ENCODE measurements at regions not wholly inside any gene's neighbourhood (a gene's known extent, or its start where the extent isn't known, plus 50 kb on each side); places are given as distances from the start of the nearest gene placed in this dataset.

DNA sequence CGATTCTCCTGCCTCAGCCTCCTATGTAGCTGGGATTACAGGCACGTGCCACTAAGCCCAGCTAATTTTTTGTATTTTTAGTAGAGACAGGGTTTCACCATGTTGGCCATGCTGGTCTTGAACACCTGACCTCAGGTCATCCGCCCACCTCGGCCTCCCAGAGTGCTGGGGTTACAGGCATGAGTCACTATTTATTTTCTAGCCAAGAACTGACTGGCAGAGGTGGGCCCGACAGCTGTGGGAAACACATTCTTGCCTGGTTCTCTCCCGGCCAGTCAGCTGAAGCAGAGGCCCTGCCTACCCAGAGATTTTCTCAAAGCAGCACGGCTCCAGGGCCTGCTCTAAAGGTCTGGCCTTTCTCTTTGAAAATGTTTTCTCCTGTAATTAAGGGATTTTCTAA lies 108.0 kb downstream of the KCTD15 start:
- intact Hi-C loops (cut with micrococcal nuclease): no loop called here
- no peak overlapping the region for H3K4me3 Mint-ChIP-seq
- CTCF ChIA-PET: interaction anchor here (1.2 kb wide), 1 partner anchor 12 kb away, joined by 4 read pairs; no protein-coding TSS in a partner anchor
- no peak for DNase-seq
- peaks cover 5% of the 10 kb centered on the region for H3K4me1 Mint-ChIP-seq (ENCODE audit: low read depth)
- no peaks in the 10 kb centered on the region for H3K36me3 Mint-ChIP-seq (ENCODE audit: low read depth)
- H3K27ac Mint-ChIP-seq: no peak overlapping the region
- no peaks in the 10 kb centered on the region for H3K9me3 Mint-ChIP-seq
- peaks cover 44% of the 10 kb centered on the region for H3K27me3 Mint-ChIP-seq (ENCODE audit: low read depth)

DNA sequence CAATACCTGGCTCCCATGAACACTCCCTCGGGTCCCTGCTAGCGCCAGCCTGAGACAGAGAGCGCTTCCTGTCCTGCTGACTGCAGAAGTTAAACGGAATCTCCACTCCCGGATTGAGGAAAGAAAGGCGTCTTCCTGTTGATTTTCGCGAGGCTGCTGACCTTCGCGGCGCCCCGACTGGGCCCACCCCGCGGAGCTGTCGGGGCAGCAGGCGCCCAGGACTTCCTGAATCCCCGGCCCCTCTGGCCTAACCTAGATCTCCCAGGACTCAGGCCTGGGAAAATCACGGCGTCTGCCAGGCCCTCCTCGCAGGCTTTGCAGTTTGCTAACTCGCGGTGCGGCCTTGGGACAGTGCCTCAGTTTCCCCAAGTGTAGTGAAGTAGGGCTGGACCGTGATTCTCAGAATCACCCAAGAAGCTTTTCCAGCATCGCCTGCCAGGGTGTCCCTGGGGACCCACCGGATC lies 108.8 kb downstream of the KCTD15 start:
- peaks cover 40% of the 10 kb centered on the region for H3K27me3 Mint-ChIP-seq (ENCODE audit: low read depth)

DNA sequence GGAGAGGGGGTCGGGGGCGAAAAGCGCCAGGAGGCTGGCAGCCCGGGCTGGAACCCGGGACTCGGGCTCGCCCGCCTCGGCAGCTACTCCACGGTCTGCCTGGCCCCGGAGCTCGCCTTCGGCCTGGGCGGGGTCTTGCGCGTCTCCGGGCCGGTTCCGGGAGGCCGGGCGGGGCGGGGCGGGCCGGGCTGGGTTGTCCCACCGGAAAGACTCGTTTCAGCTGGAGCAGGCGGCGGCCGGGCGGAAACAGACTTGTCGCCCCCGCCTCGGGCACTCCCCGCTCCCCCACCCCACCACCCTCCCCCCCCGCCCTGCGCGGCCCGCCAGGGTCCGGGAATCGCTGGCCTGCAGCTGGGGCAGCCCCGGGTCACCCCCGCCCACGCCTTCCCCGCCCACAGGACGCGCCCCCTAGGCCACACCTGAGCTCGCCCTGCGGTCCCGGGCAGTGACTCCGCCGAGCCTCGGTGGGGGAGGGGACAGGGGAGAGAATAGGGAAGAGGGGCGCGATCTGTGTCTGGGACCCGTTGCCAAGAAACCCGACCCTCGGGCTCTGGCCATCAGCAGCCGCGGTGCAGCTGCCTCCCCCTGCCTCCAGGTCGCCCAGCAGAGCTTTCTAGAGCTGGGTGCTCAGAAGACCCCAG lies 109.4 kb downstream of the KCTD15 start:
- intact Hi-C loops (cut with micrococcal nuclease): no loop called here
- DNase-seq: peak; percentile 12
- Mint-ChIP-seq H3K4me1 (ENCODE audit: low read depth) (peaks cover 5% of the 10 kb centered on the region), H3K27ac (no peak overlapping the region), H3K4me3 (peak overlapping the region; percentile 27), H3K36me3 (ENCODE audit: low read depth) (no peaks in the 10 kb centered on the region), H3K27me3 (ENCODE audit: low read depth) (peaks cover 43% of the 10 kb centered on the region), H3K9me3 (no peaks in the 10 kb centered on the region)
- CTCF ChIA-PET: interaction anchor here (0.9 kb wide), 1 partner anchor 128 kb away, joined by 3 read pairs; no protein-coding TSS in a partner anchor

More for the DNA sequence above, 108.8 kb downstream of the KCTD15 start:
- no peak for DNase-seq
- Mint-ChIP-seq H3K36me3 (ENCODE audit: low read depth) (no peaks in the 10 kb centered on the region), H3K4me1 (ENCODE audit: low read depth) (peaks cover 5% of the 10 kb centered on the region), H3K4me3 (peak overlapping the region; percentile 27), H3K27ac (no peak overlapping the region), H3K9me3 (no peaks in the 10 kb centered on the region)
- CTCF ChIA-PET: interaction anchor here (0.9 kb wide), 1 partner anchor 127 kb away, joined by 3 read pairs; no protein-coding TSS in a partner anchor
- intact Hi-C loops (cut with micrococcal nuclease): no loop called here

DNA sequence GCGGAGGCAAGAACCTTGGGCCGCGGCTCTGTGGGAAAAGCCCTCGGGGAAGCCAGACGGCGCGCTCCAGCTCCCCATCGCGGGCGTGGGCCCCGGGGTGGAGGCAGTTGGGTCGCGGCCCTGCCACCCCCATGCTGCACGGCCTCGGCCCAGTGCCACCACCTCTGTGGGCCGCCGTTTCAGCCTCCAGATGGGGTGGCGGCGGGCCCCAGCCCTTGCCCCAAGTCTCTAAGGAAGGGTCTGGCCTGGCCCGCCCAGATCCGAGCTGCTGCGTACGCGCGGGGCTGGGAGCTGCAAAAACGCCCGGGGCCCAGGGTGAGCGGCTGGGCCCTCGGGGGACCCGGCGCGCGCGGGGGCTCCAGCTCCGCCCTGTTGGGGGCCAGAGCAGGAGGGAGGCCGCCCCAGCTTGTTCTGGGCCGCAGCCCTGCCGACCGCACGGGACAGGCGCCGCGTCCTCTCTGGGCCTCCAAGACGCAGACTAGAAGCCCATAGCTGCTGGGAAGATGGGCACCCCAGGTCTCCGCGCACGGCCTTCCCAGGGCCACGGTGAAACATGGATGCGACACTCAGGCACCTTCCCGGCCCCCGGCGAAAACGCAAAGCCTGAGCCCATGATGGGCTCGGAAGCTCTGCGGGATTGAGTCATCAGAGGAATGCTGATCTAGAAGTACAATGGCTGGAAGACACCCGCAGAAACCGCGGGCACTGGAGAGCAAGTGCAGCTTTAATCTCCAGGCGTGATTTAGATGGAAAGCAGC lies 110.1 kb downstream of the KCTD15 start:
- H3K36me3 Mint-ChIP-seq (ENCODE audit: low read depth): no peaks in the 10 kb centered on the region

DNA sequence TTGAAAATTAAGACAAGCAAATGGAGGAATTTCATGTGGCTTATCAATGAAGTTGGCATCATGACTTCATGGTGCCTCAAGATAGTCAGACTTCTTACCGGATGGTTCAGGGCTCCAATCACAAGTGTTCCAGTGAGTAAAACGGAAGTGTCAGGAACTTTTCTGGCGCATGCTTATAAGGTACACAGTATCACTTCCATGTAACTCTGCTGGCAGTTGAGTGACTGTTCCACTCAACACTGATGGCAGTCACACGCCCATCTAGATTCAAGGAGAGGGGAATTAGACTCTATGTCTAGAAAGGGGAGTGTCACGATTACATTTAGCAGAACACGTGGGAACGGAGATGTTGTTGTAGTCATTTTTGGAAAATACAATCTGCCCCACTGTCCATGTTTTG lies 114.3 kb downstream of the KCTD15 start:
- peaks cover 30% of the 10 kb centered on the region for H3K27me3 Mint-ChIP-seq (ENCODE audit: low read depth)
- intact Hi-C loops (cut with micrococcal nuclease): no loop called here
- H3K9me3 Mint-ChIP-seq: no peaks in the 10 kb centered on the region
- no peak overlapping the region for H3K27ac Mint-ChIP-seq
- H3K4me1 Mint-ChIP-seq (ENCODE audit: low read depth): no peaks in the 10 kb centered on the region
- no peak for DNase-seq
- CTCF ChIA-PET: no interaction called here
- no peak overlapping the region for H3K4me3 Mint-ChIP-seq
- H3K36me3 Mint-ChIP-seq (ENCODE audit: low read depth): no peaks in the 10 kb centered on the region

More for the DNA sequence above, 110.1 kb downstream of the KCTD15 start:
- Mint-ChIP-seq H3K27me3 (ENCODE audit: low read depth) (peaks cover 44% of the 10 kb centered on the region), H3K9me3 (no peaks in the 10 kb centered on the region), H3K4me3 (no peak overlapping the region), H3K4me1 (ENCODE audit: low read depth) (peaks cover 5% of the 10 kb centered on the region), H3K27ac (no peak overlapping the region)
- CTCF ChIA-PET: interaction anchor here (0.9 kb wide), 1 partner anchor 129 kb away, joined by 3 read pairs; no protein-coding TSS in a partner anchor
- DNase-seq: no peak
- intact Hi-C loops (cut with micrococcal nuclease): no loop called here

GRCh38 chr19:33914599-33914998 lies 117.9 kb downstream of the KCTD15 start:
- Mint-ChIP-seq H3K4me1 (ENCODE audit: low read depth) (no peaks in the 10 kb centered on the region), H3K27me3 (ENCODE audit: low read depth) (peaks cover 25% of the 10 kb centered on the region), H3K36me3 (ENCODE audit: low read depth) (no peaks in the 10 kb centered on the region), H3K27ac (no peak overlapping the region), H3K9me3 (no peaks in the 10 kb centered on the region), H3K4me3 (no peak overlapping the region)
- intact Hi-C loops (cut with micrococcal nuclease): no loop called here
- CTCF ChIA-PET: no interaction called here
- no peak for DNase-seq

DNA sequence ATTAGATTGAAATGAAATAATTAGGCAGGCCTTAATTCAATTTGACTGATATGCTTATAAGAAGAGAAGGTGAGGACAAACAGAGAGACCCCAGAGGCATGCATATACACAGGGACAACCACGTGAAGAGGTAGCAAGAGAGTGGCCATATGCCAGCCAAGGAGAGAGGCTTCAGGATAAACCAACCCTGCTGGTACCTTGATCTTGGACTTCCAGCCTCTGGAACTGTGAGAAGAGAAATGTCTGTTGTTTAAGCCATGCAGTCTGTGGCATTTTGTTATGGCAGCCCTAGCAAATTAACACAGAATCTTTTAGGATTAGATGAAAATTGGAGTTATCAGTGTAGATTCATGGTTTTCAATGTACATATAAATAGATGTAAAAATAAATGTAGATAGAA lies 120.1 kb downstream of the KCTD15 start:
- CTCF ChIA-PET: no interaction called here
- Mint-ChIP-seq H3K9me3 (no peaks in the 10 kb centered on the region), H3K27ac (no peak overlapping the region), H3K36me3 (ENCODE audit: low read depth) (no peaks in the 10 kb centered on the region), H3K27me3 (ENCODE audit: low read depth) (peaks cover 23% of the 10 kb centered on the region), H3K4me1 (ENCODE audit: low read depth) (no peaks in the 10 kb centered on the region), H3K4me3 (no peak overlapping the region)
- intact Hi-C loops (cut with micrococcal nuclease): no loop called here
- DNase-seq: no peak

- Mint-ChIP-seq H3K27ac (no peak overlapping the region), H3K9me3 (no peaks in the 10 kb centered on the region), H3K27me3 (ENCODE audit: low read depth) (peaks cover 19% of the 10 kb centered on the region), H3K4me1 (ENCODE audit: low read depth) (no peaks in the 10 kb centered on the region), H3K4me3 (no peak overlapping the region), H3K36me3 (ENCODE audit: low read depth) (no peaks in the 10 kb centered on the region)
- intact Hi-C loops (cut with micrococcal nuclease): no loop called here
- no peak for DNase-seq
- CTCF ChIA-PET: no interaction called here
Observed at GRCh38 chr19:33919291-33919690, 122.6 kb downstream of the KCTD15 start.

DNA sequence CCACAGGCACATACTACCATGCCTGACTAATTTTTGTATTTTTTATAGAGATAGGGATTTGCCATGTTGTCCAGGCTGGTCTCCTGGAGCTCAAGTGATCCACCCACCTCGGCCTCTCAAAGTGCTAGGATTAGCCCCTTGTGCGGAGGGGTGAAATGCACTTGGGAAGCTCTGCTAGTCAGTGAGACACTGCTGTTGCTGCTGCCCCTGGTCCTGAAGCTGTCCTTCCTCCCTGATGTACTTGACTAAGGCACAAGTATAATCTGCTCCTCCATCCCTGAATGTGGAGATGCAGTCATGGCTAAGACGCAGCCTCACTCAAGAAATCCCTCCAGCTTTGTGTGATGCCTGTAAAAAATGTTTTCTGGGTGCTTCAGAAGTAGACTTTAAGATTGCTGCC lies 124.5 kb downstream of the KCTD15 start:
- CTCF ChIA-PET: no interaction called here
- DNase-seq: no peak
- Mint-ChIP-seq H3K4me1 (ENCODE audit: low read depth) (no peaks in the 10 kb centered on the region), H3K36me3 (ENCODE audit: low read depth) (no peaks in the 10 kb centered on the region), H3K4me3 (no peak overlapping the region), H3K9me3 (no peaks in the 10 kb centered on the region), H3K27ac (no peak overlapping the region), H3K27me3 (ENCODE audit: low read depth) (peaks cover 23% of the 10 kb centered on the region)
- intact Hi-C loops (cut with micrococcal nuclease): no loop called here

GRCh38 chr19:33926306-33926705 lies 129.6 kb downstream of the KCTD15 start:
- Mint-ChIP-seq H3K9me3 (no peaks in the 10 kb centered on the region), H3K36me3 (ENCODE audit: low read depth) (no peaks in the 10 kb centered on the region), H3K4me1 (ENCODE audit: low read depth) (no peaks in the 10 kb centered on the region), H3K27me3 (ENCODE audit: low read depth) (peaks cover 20% of the 10 kb centered on the region), H3K4me3 (no peak overlapping the region), H3K27ac (no peak overlapping the region)
- CTCF ChIA-PET: no interaction called here
- intact Hi-C loops (cut with micrococcal nuclease): no loop called here
- no peak for DNase-seq

DNA sequence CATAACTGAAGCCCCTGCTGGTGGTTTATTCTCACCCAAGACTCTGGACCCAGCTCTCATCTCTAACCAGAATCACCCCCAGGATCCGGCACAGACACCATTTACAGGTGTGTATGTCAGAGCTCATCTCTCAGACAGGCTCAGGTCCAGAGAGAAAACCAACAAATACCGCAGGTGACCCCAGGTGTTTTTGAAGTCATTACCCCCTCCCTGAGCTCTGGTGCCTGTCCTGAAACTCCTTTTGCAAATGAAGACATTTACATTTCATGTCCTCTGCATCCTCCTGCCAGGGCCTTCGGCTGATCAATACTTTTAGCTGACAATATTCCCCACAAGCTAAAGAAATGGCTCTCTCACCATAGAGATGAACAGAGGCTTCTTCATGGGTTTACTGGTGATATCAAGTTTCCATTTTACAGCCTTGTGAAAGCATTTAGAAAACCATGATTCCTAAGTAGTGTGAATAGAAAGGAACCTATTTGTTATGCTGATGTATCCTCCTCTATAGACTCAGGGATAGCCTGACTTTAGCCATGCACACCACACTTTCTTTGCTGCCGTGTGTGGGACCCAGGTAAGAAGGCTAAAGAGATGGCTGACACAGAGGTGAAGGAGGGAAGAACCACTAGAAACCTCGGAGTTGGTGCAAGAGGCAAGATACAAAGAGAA lies 131.3 kb downstream of the KCTD15 start:
- intact Hi-C loops (cut with micrococcal nuclease): no loop called here
- Mint-ChIP-seq H3K27me3 (ENCODE audit: low read depth) (peaks cover 19% of the 10 kb centered on the region), H3K4me1 (ENCODE audit: low read depth) (no peaks in the 10 kb centered on the region), H3K4me3 (no peak overlapping the region), H3K27ac (no peak overlapping the region), H3K36me3 (ENCODE audit: low read depth) (no peaks in the 10 kb centered on the region), H3K9me3 (no peaks in the 10 kb centered on the region)
- CTCF ChIA-PET: no interaction called here
- no peak for DNase-seq

GRCh38 chr19:33928458-33928950 lies 131.8 kb downstream of the KCTD15 start:
- intact Hi-C loops (cut with micrococcal nuclease): no loop called here
- CTCF ChIA-PET: no interaction called here

More at GRCh38 chr19:33928458-33928950, 131.8 kb downstream of the KCTD15 start:
- Mint-ChIP-seq H3K4me3 (no peak overlapping the region), H3K27me3 (ENCODE audit: low read depth) (peaks cover 19% of the 10 kb centered on the region), H3K36me3 (ENCODE audit: low read depth) (no peaks in the 10 kb centered on the region), H3K9me3 (peaks cover 2% of the 10 kb centered on the region), H3K27ac (no peak overlapping the region), H3K4me1 (ENCODE audit: low read depth) (no peaks in the 10 kb centered on the region)
- no peak for DNase-seq
